Ovary (tissue), 7 donors: ENCODE measurements at regions not wholly inside any gene's neighbourhood (a gene's known extent, or its start where the extent isn't known, plus 50 kb on each side); places are given as distances from the start of the nearest gene placed in this dataset.

ENCODE experiments used
- DNase-seq, 5 donors: peaks; one replicate each; pipeline ENCODE4 v3.0.0-alpha.2; 2019 to 2020
- H3K27ac ChIP-seq, 2 donors: fragments of 200-600 bp; one replicate each; pipeline versions ENCODE4 v1.5.1 to v1.8.0; 2019 to 2022
- H3K27me3 ChIP-seq: fragments of 200-600 bp; one replicate; pipeline ENCODE4 v1.8.0; 2022
- H3K36me3 ChIP-seq: fragments of 200-600 bp; sonication (generic); one replicate; pipeline ENCODE4 v1.5.1; 2019
- H3K4me1 ChIP-seq: one replicate; pipeline ENCODE4 v1.8.1; 2013; ENCODE audit warnings: mild to moderate bottlenecking, moderate library complexity; ENCODE audit not compliant: insufficient read depth
- H3K4me3 ChIP-seq: fragments of 200-600 bp; sonication (generic); one replicate; pipeline ENCODE4 v1.5.1; 2017
- H3K9me3 ChIP-seq, 2 donors: fragments of 200-600 bp in 1 of 2; sonication (generic) in 1 of 2; one replicate each; pipeline versions ENCODE4 v1.5.1 to v1.8.1; 2013 to 2019; ENCODE audit warnings: mild to moderate bottlenecking in 1 of 2, moderate library complexity in 1 of 2
- CTCF ChIP-seq, 3 donors: fragments of 450-650 bp in 2 of 3; fragments of 200-600 bp in 1 of 3; IDR thresholded peaks; one replicate each; pipeline versions ENCODE4 v1.5.1 to v1.8.0; 2016 to 2022; ENCODE audit warnings: antibody characterized with exemption in 3 of 3, mild to moderate bottlenecking in 1 of 3
- EP300 ChIP-seq: sonication (generic); formaldehyde crosslinking; IDR thresholded peaks from one replicate; pipeline ENCODE4 v1.6.1; 2017; ENCODE audit warnings: antibody characterized with exemption
- POLR2A ChIP-seq: fragments of 450-650 bp; IDR thresholded peaks from one replicate; pipeline ENCODE4 v1.6.1; 2017; ENCODE audit warnings: antibody characterized with exemption, mild to moderate bottlenecking, moderate library complexity
- WGBS, 3 donors: extraction: QIAGEN DNeasy Blood & Tissue Kit in 1 of 3; methylation state at CpG; one replicate each; pipeline versions ENCODE4 v1.1.5 to v1.1.7; 2013 to 2017; 5-methylcytosine and 5-hydroxymethylcytosine counted together
- intact Hi-C, 4 donors: fragments of 100-400 bp; cut with DNase I; formaldehyde crosslinking; loops; one replicate each; pipeline versions ENCODE4 v1.11.0 to v1.15.1; 2022 to 2023
- donor health status: DM: no; HTN: no; CAD: no; lungs with moderate emphysema.
- donor health status: DM: no; HTN: no; CAD: no.
- donor health status: Bipolar disorder and iron deficiency.
- donor health status: DM: no; HTN: no; CAD: no.
- donor health status: DM: yes; HTN: yes; CAD: no.

DNA sequence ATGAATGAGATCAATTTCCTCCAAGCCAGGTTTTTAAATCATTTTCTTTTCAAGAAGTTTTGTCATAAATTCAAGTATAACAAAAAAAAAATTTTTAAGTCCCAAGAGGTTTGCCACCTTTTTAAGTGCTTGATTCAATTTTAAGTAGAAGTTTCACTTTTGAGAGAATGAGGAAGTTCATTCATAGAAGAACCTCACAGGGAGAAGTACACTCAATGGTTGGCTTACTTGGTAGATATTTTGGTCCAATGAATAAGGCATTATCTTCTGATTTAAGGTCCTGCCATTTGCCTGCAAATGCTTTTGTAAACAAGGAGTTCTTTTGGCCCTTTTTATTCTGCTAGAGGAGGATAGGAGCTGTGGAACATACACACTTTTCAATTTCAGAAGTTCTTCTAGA lies 96.7 kb upstream of the NOVA1 start:
- Histone ChIP-seq H3K36me3 (no peaks in the 10 kb centered on the region), H3K27me3 (no peaks in the 10 kb centered on the region), H3K4me1 (no peaks in the 10 kb centered on the region), H3K4me3 (no peak overlapping the region), H3K9me3 (no peaks in the 10 kb centered on the region), H3K27ac (no peak overlapping the region)
- TF ChIP-seq POLR2A (no peak), EP300 (no peak), CTCF (IDR thresholded peaks at IDR 0.05) (no peak)
- intact Hi-C loops, result no loop called here
- no peak for DNase-seq

GRCh38 chr14:26702721-26703230 lies 104.9 kb upstream of the NOVA1 start:
- no peaks in the 10 kb centered on the region for H3K9me3 ChIP-seq
- no peak for DNase-seq
- intact Hi-C loops, result no loop called here
- H3K36me3 ChIP-seq, result no peaks in the 10 kb centered on the region
- H3K27ac ChIP-seq, result no peak overlapping the region
- H3K27me3 ChIP-seq, result no peaks in the 10 kb centered on the region
- WGBS, 3 donors, result 54 to 60% (median 59%) methylated on average over 4 of the region's 4 CpGs
- no peak overlapping the region for H3K4me3 ChIP-seq
- TF ChIP-seq POLR2A (no peak), CTCF (IDR thresholded peaks at IDR 0.05) (no peak), EP300 (no peak)
- H3K4me1 ChIP-seq, result no peaks in the 10 kb centered on the region

GRCh38 chr14:26703686-26704366 lies 106.0 kb upstream of the NOVA1 start:
- intact Hi-C loops, result no loop called here
- WGBS, 3 donors, result 68 to 80% (median 76%) methylated on average over 2 of the region's 2 CpGs
- no peak for DNase-seq

DNA sequence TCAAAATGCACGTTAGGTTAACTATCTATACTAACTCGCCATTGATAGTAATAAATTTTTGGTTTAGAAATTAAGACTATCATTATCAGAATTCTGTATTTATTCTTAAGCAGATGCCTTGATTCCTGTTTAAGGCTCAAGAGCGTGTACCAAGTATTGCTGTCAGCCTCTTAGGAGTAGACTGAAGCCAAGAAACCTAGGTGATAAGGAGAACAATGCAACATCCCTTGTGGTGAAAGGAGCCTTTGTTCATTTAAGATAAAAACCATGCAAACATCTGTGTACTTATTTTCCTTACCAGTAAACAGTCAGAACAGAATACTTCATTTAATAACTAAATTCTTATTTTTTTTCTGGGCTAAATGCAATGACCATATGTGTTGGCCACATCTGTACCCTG lies 109.4 kb upstream of the NOVA1 start:
- TF ChIP-seq CTCF (IDR thresholded peaks at IDR 0.05) (no peak), POLR2A (no peak)
- 72 to 91% (median 84%) methylated on average over 3 of the region's 3 CpGs for WGBS, 3 donors
- intact Hi-C loops, result no loop called here

More at GRCh38 chr14:26703686-26704366, 106.0 kb upstream of the NOVA1 start:
- no peaks in the 10 kb centered on the region for H3K4me1 ChIP-seq
- H3K36me3 ChIP-seq, result no peaks in the 10 kb centered on the region
- TF ChIP-seq EP300, result no peak
- no peak overlapping the region for H3K27ac ChIP-seq
- H3K27me3 ChIP-seq, result no peaks in the 10 kb centered on the region
- no peak overlapping the region for H3K4me3 ChIP-seq
- no peaks in the 10 kb centered on the region for H3K9me3 ChIP-seq

DNA sequence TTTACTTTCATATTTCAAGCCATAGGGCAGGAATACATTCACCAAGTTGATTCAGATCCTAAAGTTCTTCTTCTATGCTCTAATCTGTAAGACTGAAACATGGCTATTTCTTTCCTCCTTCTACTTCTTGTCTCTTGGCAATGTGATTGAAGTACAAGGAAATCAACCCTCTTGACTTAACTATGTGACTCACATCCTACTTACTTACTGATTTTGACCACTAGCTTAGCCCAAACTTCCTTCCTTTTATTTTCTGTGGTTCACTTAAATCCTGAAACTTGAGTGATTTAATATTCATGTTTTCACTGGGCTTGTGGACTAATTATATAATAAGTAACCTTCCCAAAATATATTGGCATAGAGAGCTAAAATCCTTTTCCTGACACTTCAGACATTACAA lies 111.2 kb upstream of the NOVA1 start:
- TF ChIP-seq EP300 (no peak), CTCF (IDR thresholded peaks at IDR 0.05) (no peak), POLR2A (no peak)
- Histone ChIP-seq H3K4me3 (no peak overlapping the region), H3K36me3 (no peaks in the 10 kb centered on the region), H3K27ac (no peak overlapping the region), H3K9me3 (no peaks in the 10 kb centered on the region), H3K27me3 (no peaks in the 10 kb centered on the region), H3K4me1 (no peaks in the 10 kb centered on the region)
- intact Hi-C loops, result no loop called here
- DNase-seq, result no peak

More for the DNA sequence above, 109.4 kb upstream of the NOVA1 start:
- Histone ChIP-seq H3K9me3 (no peaks in the 10 kb centered on the region), H3K27me3 (no peaks in the 10 kb centered on the region), H3K4me3 (no peak overlapping the region), H3K4me1 (no peaks in the 10 kb centered on the region), H3K27ac (no peak overlapping the region), H3K36me3 (no peaks in the 10 kb centered on the region)
- DNase-seq, result no peak
